ENCODE measurements at regions not wholly inside any gene's neighbourhood (a gene's known extent, or its start where the extent isn't known, plus 50 kb on each side); places are given as distances from the start of the nearest gene placed in this dataset.

GRCh38 chr13:48838193-48838973 lies 137.3 kb upstream of the FNDC3A start:
- Mint-ChIP-seq H3K4me1 (no peaks in the 10 kb centered on the region), H3K27ac (ENCODE audit: low read depth) (no peak overlapping the region), H3K27me3 (no peaks in the 10 kb centered on the region), H3K36me3 (ENCODE audit: insufficient read depth) (no peaks in the 10 kb centered on the region), H3K9me3 (no peaks in the 10 kb centered on the region), H3K4me3 (no peak overlapping the region)
- ATAC-seq (replicated peaks; ENCODE audit: extremely low read depth, poor library complexity, severe bottlenecking) (no peak), DNase-seq (ENCODE audit: low spot score in 2 of 2) (no peak)

- Mint-ChIP-seq H3K4me1 (no peaks in the 10 kb centered on the region), H3K4me3 (no peak overlapping the region), H3K36me3 (ENCODE audit: insufficient read depth) (no peaks in the 10 kb centered on the region), H3K27ac (ENCODE audit: low read depth) (no peak overlapping the region), H3K9me3 (no peaks in the 10 kb centered on the region), H3K27me3 (no peaks in the 10 kb centered on the region)
- no peak for DNase-seq (ENCODE audit: low spot score in 2 of 2)
- no peak for ATAC-seq (replicated peaks; ENCODE audit: extremely low read depth, poor library complexity, severe bottlenecking)
Observed at GRCh38 chr13:48839171-48839570, 136.5 kb upstream of the FNDC3A start.

GRCh38 chr13:48840366-48840765 lies 135.3 kb upstream of the FNDC3A start:
- Mint-ChIP-seq H3K4me1 (no peaks in the 10 kb centered on the region), H3K27me3 (no peaks in the 10 kb centered on the region), H3K27ac (ENCODE audit: low read depth) (no peak overlapping the region), H3K4me3 (no peak overlapping the region), H3K9me3 (no peaks in the 10 kb centered on the region), H3K36me3 (ENCODE audit: insufficient read depth) (no peaks in the 10 kb centered on the region)
- DNase-seq (ENCODE audit: low spot score in 2 of 2), result no peak
- ATAC-seq (replicated peaks; ENCODE audit: extremely low read depth, poor library complexity, severe bottlenecking), result no peak

GRCh38 chr13:48842316-48842715 lies 133.4 kb upstream of the FNDC3A start:
- ATAC-seq (replicated peaks; ENCODE audit: extremely low read depth, poor library complexity, severe bottlenecking) (no peak), DNase-seq (ENCODE audit: low spot score in 2 of 2) (no peak)
- Mint-ChIP-seq H3K9me3 (no peaks in the 10 kb centered on the region), H3K4me1 (no peaks in the 10 kb centered on the region), H3K27me3 (no peaks in the 10 kb centered on the region), H3K4me3 (no peak overlapping the region), H3K36me3 (ENCODE audit: insufficient read depth) (no peaks in the 10 kb centered on the region), H3K27ac (ENCODE audit: low read depth) (no peak overlapping the region)

GRCh38 chr13:48843630-48844380 lies 131.9 kb upstream of the FNDC3A start:
- DNase-seq (ENCODE audit: low spot score in 2 of 2), result no peak
- Mint-ChIP-seq H3K9me3 (no peaks in the 10 kb centered on the region), H3K27ac (ENCODE audit: low read depth) (no peak overlapping the region), H3K36me3 (ENCODE audit: insufficient read depth) (no peaks in the 10 kb centered on the region), H3K4me3 (no peak overlapping the region), H3K4me1 (no peaks in the 10 kb centered on the region), H3K27me3 (no peaks in the 10 kb centered on the region)
- ATAC-seq (replicated peaks; ENCODE audit: extremely low read depth, poor library complexity, severe bottlenecking), result no peak

GRCh38 chr13:48844676-48845075 lies 131.0 kb upstream of the FNDC3A start:
- no peaks in the 10 kb centered on the region for H3K36me3 Mint-ChIP-seq (ENCODE audit: insufficient read depth)
- H3K4me3 Mint-ChIP-seq, result no peak overlapping the region
- no peaks in the 10 kb centered on the region for H3K4me1 Mint-ChIP-seq
- peaks cover 5% of the 10 kb centered on the region for H3K27me3 Mint-ChIP-seq
- H3K27ac Mint-ChIP-seq (ENCODE audit: low read depth), result no peak overlapping the region
- no peaks in the 10 kb centered on the region for H3K9me3 Mint-ChIP-seq
- DNase-seq (ENCODE audit: low spot score in 2 of 2) (no peak), ATAC-seq (replicated peaks; ENCODE audit: extremely low read depth, poor library complexity, severe bottlenecking) (no peak)

GRCh38 chr13:48849515-48849914 lies 126.2 kb upstream of the FNDC3A start:
- Mint-ChIP-seq H3K4me3 (no peak overlapping the region), H3K36me3 (ENCODE audit: insufficient read depth) (no peaks in the 10 kb centered on the region), H3K4me1 (peaks cover 11% of the 10 kb centered on the region), H3K27me3 (peaks cover 16% of the 10 kb centered on the region), H3K27ac (ENCODE audit: low read depth) (no peak overlapping the region), H3K9me3 (no peaks in the 10 kb centered on the region)
- DNase-seq (ENCODE audit: low spot score in 2 of 2) (no peak), ATAC-seq (replicated peaks; ENCODE audit: extremely low read depth, poor library complexity, severe bottlenecking) (no peak)

GRCh38 chr13:48851707-48852106 lies 124.0 kb upstream of the FNDC3A start:
- Mint-ChIP-seq H3K27ac (ENCODE audit: low read depth) (no peak overlapping the region), H3K9me3 (no peaks in the 10 kb centered on the region), H3K36me3 (ENCODE audit: insufficient read depth) (peaks cover 1% of the 10 kb centered on the region), H3K4me1 (peaks cover 11% of the 10 kb centered on the region), H3K27me3 (peaks cover 16% of the 10 kb centered on the region), H3K4me3 (no peak overlapping the region)
- DNase-seq (ENCODE audit: low spot score in 2 of 2), result no peak
- no peak for ATAC-seq (replicated peaks; ENCODE audit: extremely low read depth, poor library complexity, severe bottlenecking)

GRCh38 chr13:48852911-48853727 lies 122.6 kb upstream of the FNDC3A start:
- Mint-ChIP-seq H3K27me3 (peaks cover 16% of the 10 kb centered on the region), H3K36me3 (ENCODE audit: insufficient read depth) (peaks cover 2% of the 10 kb centered on the region), H3K27ac (ENCODE audit: low read depth) (no peak overlapping the region), H3K9me3 (no peaks in the 10 kb centered on the region), H3K4me1 (peaks cover 11% of the 10 kb centered on the region), H3K4me3 (no peak overlapping the region)
- DNase-seq (ENCODE audit: low spot score in 2 of 2), result no peak
- ATAC-seq (replicated peaks; ENCODE audit: extremely low read depth, poor library complexity, severe bottlenecking), result no peak

- DNase-seq (ENCODE audit: low spot score in 2 of 2), result no peak
Observed at GRCh38 chr13:48853728-48854102, 122.0 kb upstream of the FNDC3A start.

GRCh38 chr13:48857576-48857975 lies 118.1 kb upstream of the FNDC3A start:
- DNase-seq (ENCODE audit: low spot score in 2 of 2) (no peak), ATAC-seq (replicated peaks; ENCODE audit: extremely low read depth, poor library complexity, severe bottlenecking) (no peak)
- H3K36me3 Mint-ChIP-seq (ENCODE audit: insufficient read depth), result peaks cover 2% of the 10 kb centered on the region
- no peak overlapping the region for H3K4me3 Mint-ChIP-seq
- peaks cover 16% of the 10 kb centered on the region for H3K4me1 Mint-ChIP-seq
- no peaks in the 10 kb centered on the region for H3K27me3 Mint-ChIP-seq
- H3K27ac Mint-ChIP-seq (ENCODE audit: low read depth), result no peak overlapping the region
- H3K9me3 Mint-ChIP-seq, result no peaks in the 10 kb centered on the region

More at GRCh38 chr13:48853728-48854102, 122.0 kb upstream of the FNDC3A start:
- Mint-ChIP-seq H3K27ac (ENCODE audit: low read depth) (no peak overlapping the region), H3K4me1 (peaks cover 16% of the 10 kb centered on the region), H3K9me3 (no peaks in the 10 kb centered on the region), H3K27me3 (peaks cover 16% of the 10 kb centered on the region), H3K36me3 (ENCODE audit: insufficient read depth) (peaks cover 2% of the 10 kb centered on the region), H3K4me3 (no peak overlapping the region)
- ATAC-seq (replicated peaks; ENCODE audit: extremely low read depth, poor library complexity, severe bottlenecking), result no peak

GRCh38 chr13:48858122-48858902 lies 117.4 kb upstream of the FNDC3A start:
- no peaks in the 10 kb centered on the region for H3K9me3 Mint-ChIP-seq
- H3K4me1 Mint-ChIP-seq, result peaks cover 12% of the 10 kb centered on the region
- H3K36me3 Mint-ChIP-seq (ENCODE audit: insufficient read depth), result peaks cover 2% of the 10 kb centered on the region
- H3K27ac Mint-ChIP-seq (ENCODE audit: low read depth), result no peak overlapping the region
- ATAC-seq (replicated peaks; ENCODE audit: extremely low read depth, poor library complexity, severe bottlenecking) (no peak), DNase-seq (ENCODE audit: low spot score in 2 of 2) (no peak)
- no peak overlapping the region for H3K4me3 Mint-ChIP-seq
- no peaks in the 10 kb centered on the region for H3K27me3 Mint-ChIP-seq
